Eye (tissue), 1 donor: ENCODE measurements at regions not wholly inside any gene's neighbourhood (a gene's known extent, or its start where the extent isn't known, plus 50 kb on each side); places are given as distances from the start of the nearest gene placed in this dataset.

Experiments
- DNase-seq: peaks from one replicate; pipeline ENCODE4 v3.0.0-alpha.2; 2015

DNA sequence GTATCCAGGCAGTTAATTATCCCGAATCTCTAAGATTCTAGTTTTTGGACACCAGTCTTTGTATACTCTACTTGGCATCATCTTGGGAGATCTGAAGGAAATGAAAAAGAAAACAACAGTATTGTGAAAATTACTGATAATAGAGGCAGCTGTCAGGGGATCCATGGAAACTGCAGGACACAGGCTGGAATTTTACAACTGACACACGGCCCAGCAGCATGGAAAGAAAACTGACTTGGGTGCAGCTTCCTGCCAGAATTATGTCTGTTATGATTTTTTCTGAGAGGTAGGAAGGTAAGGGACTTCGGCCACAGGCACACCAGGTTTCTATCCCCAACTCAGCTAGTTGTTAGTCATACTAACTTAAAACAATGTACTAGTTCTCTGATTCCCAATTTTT, 57.7 kb upstream of the ERBB4 start:
- no peak for DNase-seq

DNA sequence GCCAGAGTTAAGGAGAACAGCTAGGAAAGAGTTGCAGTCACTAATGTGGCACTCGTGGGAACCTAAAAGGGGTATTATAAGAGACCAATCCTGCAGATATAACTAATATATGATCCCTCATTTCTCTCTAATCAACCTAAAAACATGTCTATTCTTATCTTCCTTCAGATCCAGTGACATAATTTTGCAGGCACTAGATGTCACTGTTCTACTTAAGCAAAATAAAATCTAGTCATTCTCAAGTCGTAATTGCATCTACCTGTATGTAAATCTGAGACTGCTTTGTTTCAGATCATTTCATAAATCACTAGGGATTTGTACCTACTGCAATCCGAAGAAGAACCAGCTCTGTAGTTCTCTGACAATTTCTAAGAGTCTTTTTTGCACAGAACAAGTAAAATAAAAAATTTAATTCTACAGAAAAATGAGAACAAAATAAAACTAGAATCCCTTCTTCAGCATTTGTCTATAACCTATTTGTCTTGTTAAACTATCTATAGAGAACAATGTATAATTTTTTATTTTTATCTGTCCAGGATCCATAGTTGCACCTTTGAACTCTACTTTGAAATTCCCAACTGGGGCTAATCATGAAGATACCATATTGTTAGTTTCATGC, 56.5 kb upstream of the ERBB4 start:
- no peak for DNase-seq

DNA sequence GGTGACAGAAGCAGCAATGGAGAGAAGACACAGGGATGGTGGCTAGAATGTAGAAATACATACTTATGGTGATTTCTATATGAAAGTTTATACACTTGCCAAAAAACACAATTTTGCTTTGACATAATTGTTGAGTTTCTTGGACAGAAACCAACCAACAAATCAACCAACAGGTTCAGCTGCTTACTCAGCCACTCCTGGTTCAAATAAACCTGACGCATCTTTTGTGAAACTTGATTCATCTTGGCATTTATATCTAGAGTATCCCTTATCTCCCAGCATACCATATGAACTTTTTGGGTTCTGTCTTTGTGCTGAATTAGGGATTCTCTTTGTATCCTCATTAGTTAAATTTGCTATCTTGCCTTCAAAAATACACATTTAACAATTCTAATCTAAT, 54.1 kb upstream of the ERBB4 start:
- no peak for DNase-seq
